ENCODE measurements at regions not wholly inside any gene's neighbourhood (a gene's known extent, or its start where the extent isn't known, plus 50 kb on each side); places are given as distances from the start of the nearest gene placed in this dataset.

DNA sequence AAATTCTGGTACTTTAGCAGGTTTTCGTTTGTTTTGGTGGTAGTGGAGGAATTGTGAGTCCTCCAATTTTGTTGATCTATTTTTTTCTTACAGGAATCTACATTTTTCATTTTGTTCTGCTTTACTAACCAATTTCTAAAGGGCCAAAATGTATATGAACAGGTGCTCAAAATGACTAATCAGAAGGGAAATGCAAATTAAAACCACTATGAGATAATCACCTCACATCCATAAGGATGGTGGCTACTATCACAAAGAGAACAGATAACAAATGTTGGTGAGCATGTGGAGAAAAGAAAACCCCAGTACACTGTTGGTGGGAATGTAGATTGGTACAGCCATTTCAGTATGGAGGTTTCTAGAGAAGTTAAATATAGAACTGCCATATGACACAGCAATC lies 134.2 kb downstream of the LMO4 start:
- TF ChIP-seq, protein P1, sequence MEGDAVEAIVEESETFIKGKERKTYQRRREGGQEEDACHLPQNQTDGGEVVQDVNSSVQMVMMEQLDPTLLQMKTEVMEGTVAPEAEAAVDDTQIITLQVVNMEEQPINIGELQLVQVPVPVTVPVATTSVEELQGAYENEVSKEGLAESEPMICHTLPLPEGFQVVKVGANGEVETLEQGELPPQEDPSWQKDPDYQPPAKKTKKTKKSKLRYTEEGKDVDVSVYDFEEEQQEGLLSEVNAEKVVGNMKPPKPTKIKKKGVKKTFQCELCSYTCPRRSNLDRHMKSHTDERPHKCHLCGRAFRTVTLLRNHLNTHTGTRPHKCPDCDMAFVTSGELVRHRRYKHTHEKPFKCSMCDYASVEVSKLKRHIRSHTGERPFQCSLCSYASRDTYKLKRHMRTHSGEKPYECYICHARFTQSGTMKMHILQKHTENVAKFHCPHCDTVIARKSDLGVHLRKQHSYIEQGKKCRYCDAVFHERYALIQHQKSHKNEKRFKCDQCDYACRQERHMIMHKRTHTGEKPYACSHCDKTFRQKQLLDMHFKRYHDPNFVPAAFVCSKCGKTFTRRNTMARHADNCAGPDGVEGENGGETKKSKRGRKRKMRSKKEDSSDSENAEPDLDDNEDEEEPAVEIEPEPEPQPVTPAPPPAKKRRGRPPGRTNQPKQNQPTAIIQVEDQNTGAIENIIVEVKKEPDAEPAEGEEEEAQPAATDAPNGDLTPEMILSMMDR (IDR thresholded peaks at IDR 0.05) = no peak
- no peak for TF ChIP-seq TEAD4 (CRISPR knock-in tag; IDR thresholded peaks at IDR 0.05)
- TF ChIP-seq, protein P2, sequence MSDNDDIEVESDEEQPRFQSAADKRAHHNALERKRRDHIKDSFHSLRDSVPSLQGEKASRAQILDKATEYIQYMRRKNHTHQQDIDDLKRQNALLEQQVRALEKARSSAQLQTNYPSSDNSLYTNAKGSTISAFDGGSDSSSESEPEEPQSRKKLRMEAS (CRISPR knock-in tag; IDR thresholded peaks at IDR 0.05) = no peak
- TF ChIP-seq FOXJ3 (CRISPR knock-in tag; IDR thresholded peaks at IDR 0.05; ENCODE audit: borderline replicate concordance) = no peak
- TF ChIP-seq ZNF671 (CRISPR knock-in tag; IDR thresholded peaks at IDR 0.05) = no peak
